Uterus (tissue), 3 donors: ENCODE measurements at regions not wholly inside any gene's neighbourhood (a gene's known extent, or its start where the extent isn't known, plus 50 kb on each side); places are given as distances from the start of the nearest gene placed in this dataset.

ENCODE experiments used
- DNase-seq, 2 donors: peaks; one replicate each; pipeline ENCODE4 v3.0.0-alpha.2; 2019 to 2020
- H3K27ac ChIP-seq, 2 donors: fragments of 200-600 bp; sonication (generic); 1 replicate in 1 of 2; 2 replicates in 1 of 2; pipeline ENCODE4 v1.5.1; 2016 to 2018
- H3K27me3 ChIP-seq, 2 donors: fragments of 200-600 bp; sonication (generic); one replicate each; pipeline ENCODE4 v1.5.1; 2018 to 2019; ENCODE audit warnings: control low read depth in 1 of 2
- H3K36me3 ChIP-seq, 2 donors: fragments of 200-600 bp; sonication (generic); one replicate each; pipeline ENCODE4 v1.5.1; 2019; ENCODE audit warnings: control low read depth in 1 of 2
- H3K4me1 ChIP-seq, 2 donors: fragments of 200-600 bp; sonication (generic); one replicate each; pipeline ENCODE4 v1.5.1; 2018 to 2019; ENCODE audit warnings: control low read depth in 1 of 2
- H3K4me3 ChIP-seq, 2 donors: fragments of 200-600 bp; sonication (generic); 1 replicate in 1 of 2; 2 replicates in 1 of 2; pipeline ENCODE4 v1.5.1; 2018 to 2019; ENCODE audit warnings: mild to moderate bottlenecking in 1 of 2
- H3K9me3 ChIP-seq, 2 donors: fragments of 200-600 bp; sonication (generic); one replicate each; pipeline ENCODE4 v1.5.1; 2019; ENCODE audit warnings: control low read depth in 1 of 2
- CTCF ChIP-seq, 4 experiments: fragments of 200-600 bp in 2 of 4; fragments of 450-650 bp in 2 of 4; sonication (generic) in 2 of 4; IDR thresholded peaks; one replicate each; pipeline ENCODE4 v1.5.1; 2016 to 2019; ENCODE audit warnings: antibody characterized with exemption in 4 of 4, mild to moderate bottlenecking in 2 of 4, moderate library complexity in 1 of 4
- POLR2A ChIP-seq, 2 donors: fragments of 450-650 bp; IDR thresholded peaks; one replicate each; pipeline ENCODE4 v1.6.1; 2016; ENCODE audit warnings: antibody characterized with exemption in 2 of 2, mild to moderate bottlenecking in 1 of 2, moderate library complexity in 1 of 2
- intact Hi-C: fragments of 100-400 bp; cut with DNase I; formaldehyde crosslinking; loops from one replicate; pipeline ENCODE4 v1.15.1; 2023; ENCODE audit warnings: low total_unique reads
- donor health status: DM: yes; HTN: yes; CAD: no.

DNA sequence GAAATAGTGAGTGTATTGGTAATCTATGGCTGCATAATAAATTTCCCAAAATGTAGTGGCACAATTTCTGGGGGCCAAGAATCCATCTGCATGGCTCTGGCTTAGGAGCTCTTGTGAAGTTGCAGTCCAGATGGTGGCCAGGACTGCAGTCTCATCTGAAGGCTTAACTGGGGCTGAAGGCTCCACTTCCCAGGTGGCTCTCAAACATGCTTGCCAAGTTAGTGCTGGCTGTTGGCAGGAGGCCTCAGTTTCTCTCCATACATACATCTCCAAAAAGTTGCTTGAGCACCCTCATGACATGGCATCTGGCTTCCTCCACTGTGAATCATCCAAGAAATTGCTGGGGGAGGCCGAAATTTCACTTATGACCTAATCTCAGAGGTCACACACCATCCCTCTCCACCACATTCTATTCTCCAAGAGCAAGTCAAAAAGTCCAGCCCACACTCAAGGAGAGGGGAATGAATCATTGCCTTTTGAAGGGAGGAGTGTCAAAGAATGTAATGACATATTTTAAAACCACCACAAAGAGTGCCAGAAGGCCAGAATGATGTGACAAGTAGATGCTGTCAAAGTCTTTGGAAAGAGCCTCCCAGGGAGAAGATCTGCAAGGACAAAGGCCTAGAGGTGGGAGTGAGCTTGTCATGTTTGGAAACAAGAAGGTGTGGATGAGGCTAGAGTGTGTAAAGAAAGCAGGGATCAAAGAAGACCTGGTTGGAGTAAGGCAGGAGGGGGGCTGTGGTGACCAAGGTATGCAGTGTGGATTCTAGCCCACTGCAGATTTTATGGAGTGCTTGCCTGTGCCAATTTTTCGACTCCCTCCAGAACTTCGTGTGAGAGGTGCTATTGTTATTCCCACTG, 566.2 kb downstream of the MIAT start:
- H3K36me3 ChIP-seq = no peaks in the 10 kb centered on the region
- no peaks in the 10 kb centered on the region for H3K27me3 ChIP-seq
- H3K27ac ChIP-seq = peak overlapping the region in 1 of 2 donors; percentile 57
- no peak overlapping the region for H3K4me3 ChIP-seq
- H3K4me1 ChIP-seq = peaks cover 0 to 4% of the 10 kb centered on the region in 2 donors
- intact Hi-C loops = no loop called here
- DNase-seq = peak in 1 of 2 donors; percentile 39
- H3K9me3 ChIP-seq = no peaks in the 10 kb centered on the region
- TF ChIP-seq POLR2A (IDR thresholded peaks at IDR 0.05) (no peak), CTCF (IDR thresholded peaks at IDR 0.05) (no peak)

- no peaks in the 10 kb centered on the region for H3K36me3 ChIP-seq
- peak overlapping the region; percentile 8 to 57 for H3K27ac ChIP-seq
- no peaks in the 10 kb centered on the region for H3K9me3 ChIP-seq
- peaks cover 0 to 4% of the 10 kb centered on the region in 2 donors for H3K4me1 ChIP-seq
- peak; percentile 58 to 77 for DNase-seq
- TF ChIP-seq POLR2A (IDR thresholded peaks at IDR 0.05) (no peak), CTCF (IDR thresholded peaks at IDR 0.05) (no peak)
- H3K4me3 ChIP-seq = no peak overlapping the region
- intact Hi-C loops = no loop called here
- H3K27me3 ChIP-seq = no peaks in the 10 kb centered on the region
Measured at GRCh38 chr22:27224485-27225374, 567.3 kb downstream of the MIAT start.

- TF ChIP-seq POLR2A (IDR thresholded peaks at IDR 0.05) (no peak), CTCF (IDR thresholded peaks at IDR 0.05) (no peak)
- H3K9me3 ChIP-seq = no peaks in the 10 kb centered on the region
- H3K4me1 ChIP-seq = peaks cover 0 to 4% of the 10 kb centered on the region in 2 donors
- intact Hi-C loops = no loop called here
- H3K27me3 ChIP-seq = no peaks in the 10 kb centered on the region
- no peak overlapping the region for H3K4me3 ChIP-seq
- no peak overlapping the region for H3K27ac ChIP-seq
- DNase-seq = no peak
- H3K36me3 ChIP-seq = no peaks in the 10 kb centered on the region
Measured at GRCh38 chr22:27226666-27227065, 569.3 kb downstream of the MIAT start.

GRCh38 chr22:27228771-27229170, 571.4 kb downstream of the MIAT start:
- intact Hi-C loops = no loop called here
- TF ChIP-seq CTCF (IDR thresholded peaks at IDR 0.05) (no peak), POLR2A (IDR thresholded peaks at IDR 0.05) (no peak)

DNA sequence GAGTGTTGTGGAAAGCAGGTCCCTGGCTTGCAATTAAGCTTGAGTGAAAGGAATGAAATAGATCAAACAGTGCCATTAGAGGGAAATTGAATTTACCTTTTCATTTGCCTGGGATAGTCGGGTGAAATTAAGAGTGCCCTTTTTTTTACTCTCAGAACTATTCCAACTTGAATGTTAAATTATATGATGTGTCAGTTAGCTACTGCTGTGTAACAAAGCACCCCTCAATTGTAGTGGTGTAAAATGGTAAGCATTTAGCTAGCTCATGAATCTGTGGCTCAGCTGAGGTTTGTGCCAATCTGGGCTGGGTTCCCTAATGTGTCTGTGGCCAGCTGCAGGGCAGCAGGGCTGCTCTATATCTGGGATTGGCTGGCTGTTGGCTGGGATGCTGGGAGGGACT, 571.4 kb downstream of the MN1 start:
- Histone ChIP-seq H3K4me1 (no peaks in the 10 kb centered on the region), H3K36me3 (no peaks in the 10 kb centered on the region), H3K27ac (no peak overlapping the region), H3K4me3 (no peak overlapping the region), H3K27me3 (no peaks in the 10 kb centered on the region), H3K9me3 (no peaks in the 10 kb centered on the region)
- no peak for DNase-seq
- intact Hi-C loops = no loop called here
- TF ChIP-seq POLR2A (IDR thresholded peaks at IDR 0.05) = no peak
- no peak for TF ChIP-seq CTCF (IDR thresholded peaks at IDR 0.05)

More at GRCh38 chr22:27228771-27229170, 571.4 kb downstream of the MIAT start:
- Histone ChIP-seq H3K4me3 (no peak overlapping the region), H3K36me3 (no peaks in the 10 kb centered on the region), H3K4me1 (peaks cover 0 to 4% of the 10 kb centered on the region in 2 donors), H3K27ac (no peak overlapping the region), H3K27me3 (no peaks in the 10 kb centered on the region), H3K9me3 (no peaks in the 10 kb centered on the region)
- DNase-seq = no peak
